ENCODE measurements at regions not wholly inside any gene's neighbourhood (a gene's known extent, or its start where the extent isn't known, plus 50 kb on each side); places are given as distances from the start of the nearest gene placed in this dataset.
"Not testable (repeated sequence)": the region's sequence is repeated elsewhere in the genome, so short reads cannot be mapped to it uniquely, and the experiment has no call there.

- DNase-seq (ENCODE audit: low read depth, low spot score) (no peak), ATAC-seq (no peak)
- ChIA-PET CTCF (interaction anchor here (1.0 kb wide), 1 partner anchor 9 kb away, joined by 3 read pairs; no protein-coding TSS in a partner anchor), POLR2A (no interaction called here), RAD21 (ENCODE audit: low non-redundant PET in 1 of 2, low total read pairs in 2 of 2, uncharacterized antibody in 2 of 2, unreplicated experiment in 2 of 2) (no interaction called here)
- H3K36me3 ChIP-seq (ENCODE audit: control insufficient read depth in 1 of 2, insufficient read depth in 2 of 2, low read length in 2 of 2) = no peaks in the 10 kb centered on the region
- no peaks in the 10 kb centered on the region for H3K27me3 ChIP-seq (ENCODE audit: insufficient read depth, low read length)
- intact Hi-C loops (cut with micrococcal nuclease) = no loop called here
- no peaks in the 10 kb centered on the region for H4K20me1 ChIP-seq (ENCODE audit: insufficient read depth)
- no peak overlapping the region for H3K9ac ChIP-seq (ENCODE audit: low read length)
- H3K79me2 ChIP-seq (ENCODE audit: insufficient read depth, low read length) = no peaks in the 10 kb centered on the region
- no peaks in the 10 kb centered on the region for H3K9me3 ChIP-seq (ENCODE audit: control insufficient read depth in 1 of 2, insufficient read depth in 1 of 2, low read depth in 1 of 2, low read length in 2 of 2)
- TF ChIP-seq ELF1 (IDR thresholded peaks at IDR 0.05; ENCODE audit: borderline replicate concordance, low read depth) (no peak), SRF (IDR thresholded peaks at IDR 0.05; ENCODE audit: low read depth) (no peak), EGR1 (IDR thresholded peaks at IDR 0.05; ENCODE audit: low read depth) (no peak), POLR2A (IDR thresholded peaks at IDR 0.05; ENCODE audit: borderline replicate concordance, extremely low read depth, insufficient read depth, insufficient read length) (no peak), RAD21 (IDR thresholded peaks at IDR 0.05; ENCODE audit: low read depth) (no peak), POLR2AphosphoS5 (IDR thresholded peaks at IDR 0.05; ENCODE audit: low read depth, low read length) (no peak), FOSL1 (IDR thresholded peaks at IDR 0.05; ENCODE audit: low read depth) (no peak), TCF7L2 (IDR thresholded peaks at IDR 0.05; ENCODE audit: borderline replicate concordance, extremely low read depth, insufficient read depth, insufficient read length) (no peak), SIN3A (IDR thresholded peaks at IDR 0.05; ENCODE audit: low read depth) (no peak), JUND (IDR thresholded peaks at IDR 0.05) (no peak), ZFX (IDR thresholded peaks at IDR 0.05) (no peak)
- H2AFZ ChIP-seq (ENCODE audit: low read depth, low read length, poor library complexity, severe bottlenecking) = no peak overlapping the region
- no peak overlapping the region for H3K4me2 ChIP-seq (ENCODE audit: low read length)
- H3K4me1 ChIP-seq (ENCODE audit: control insufficient read depth in 1 of 2, insufficient read depth in 2 of 2, low read length in 2 of 2) = peaks cover 3 to 12% of the 10 kb centered on the region in 2 experiments; a peak in 2 of 4 replicates
- BruUV-seq (replicated peaks) = no TSS peak
- no peaks in the 10 kb centered on the region for H3K9me2 ChIP-seq (ENCODE audit: insufficient read depth)
- no peak overlapping the region for H3K27ac ChIP-seq (ENCODE audit: low read depth, low read length)
- H3K4me3 ChIP-seq (replicated peaks in 1 of 2; ENCODE audit: low read depth in 1 of 2, low read length in 2 of 2) = no peak overlapping the region
These were observed 107.1 kb downstream of the MRPL14 start for GRCh38 chr6:44020148-44020547.

- H4K20me1 ChIP-seq (ENCODE audit: insufficient read depth); H3K36me3 ChIP-seq (ENCODE audit: control insufficient read depth in 1 of 2, insufficient read depth in 2 of 2, low read length in 2 of 2); H2AFZ ChIP-seq (ENCODE audit: low read depth, low read length, poor library complexity, severe bottlenecking); H3K4me3 ChIP-seq (replicated peaks in 1 of 2; ENCODE audit: low read depth in 1 of 2, low read length in 2 of 2); BruUV-seq (replicated peaks); H3K4me2 ChIP-seq (ENCODE audit: low read length); H3K9me2 ChIP-seq (ENCODE audit: insufficient read depth); POLR2A ChIA-PET; intact Hi-C loops (cut with micrococcal nuclease); H3K4me1 ChIP-seq (ENCODE audit: control insufficient read depth in 1 of 2, insufficient read depth in 2 of 2, low read length in 2 of 2); DNase-seq (ENCODE audit: low read depth, low spot score); CTCF ChIA-PET; H3K27me3 ChIP-seq (ENCODE audit: insufficient read depth, low read length); H3K27ac ChIP-seq (ENCODE audit: low read depth, low read length); H3K9me3 ChIP-seq (ENCODE audit: control insufficient read depth in 1 of 2, insufficient read depth in 1 of 2, low read depth in 1 of 2, low read length in 2 of 2); H3K79me2 ChIP-seq (ENCODE audit: insufficient read depth, low read length); RAD21 ChIA-PET (ENCODE audit: low non-redundant PET in 1 of 2, low total read pairs in 2 of 2, uncharacterized antibody in 2 of 2, unreplicated experiment in 2 of 2); H3K9ac ChIP-seq (ENCODE audit: low read length); ATAC-seq: not testable (repeated sequence)
These were observed 109.9 kb downstream of the MRPL14 start for GRCh38 chr6:44017307-44017706.

Data from HCT116 (cell line).